ENCODE measurements at regions not wholly inside any gene's neighbourhood (a gene's known extent, or its start where the extent isn't known, plus 50 kb on each side); places are given as distances from the start of the nearest gene placed in this dataset.

GRCh38 chr7:144995495-144995894, 159.6 kb upstream of the TPK1 start:
- no peak for TF ChIP-seq FOXM1 (IDR thresholded peaks at IDR 0.05; ENCODE audit: borderline replicate concordance, low read depth)
- no peak for TF ChIP-seq USF1 (IDR thresholded peaks at IDR 0.05)

DNA sequence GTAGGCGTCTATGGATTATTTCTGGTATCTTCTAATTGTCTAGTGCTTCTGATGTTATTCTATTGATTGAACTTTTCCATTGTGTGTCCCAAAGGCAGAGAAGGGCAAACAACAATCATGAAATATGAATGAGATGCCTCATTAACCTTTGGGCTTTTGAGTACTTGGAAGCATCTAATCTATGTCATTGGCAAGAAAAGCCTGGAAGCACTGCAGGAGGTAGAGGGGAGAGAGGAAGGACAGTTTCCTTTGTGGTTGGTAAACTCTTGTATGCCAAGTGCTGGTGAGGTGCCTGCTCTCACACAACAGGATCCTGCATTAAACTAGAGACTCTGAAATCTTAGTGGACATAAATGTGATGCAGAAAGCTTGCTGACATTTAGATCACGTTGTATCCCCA, 155.2 kb upstream of the TPK1 start:
- TF ChIP-seq ZBTB7A (IDR thresholded peaks at IDR 0.05; ENCODE audit: low read depth), result no peak
- TF ChIP-seq FOXM1 (IDR thresholded peaks at IDR 0.05; ENCODE audit: borderline replicate concordance, low read depth), result no peak
- TF ChIP-seq USF1 (IDR thresholded peaks at IDR 0.05), result no peak
- no peak for TF ChIP-seq TAF1 (IDR thresholded peaks at IDR 0.05; ENCODE audit: low read depth)
- no peak for TF ChIP-seq EP300 (IDR thresholded peaks at IDR 0.05; ENCODE audit: borderline replicate concordance)
- no peak for TF ChIP-seq CREB1 (IDR thresholded peaks at IDR 0.05; ENCODE audit: low read depth)
- TF ChIP-seq YY1 (IDR thresholded peaks at IDR 0.05; ENCODE audit: low read depth), result no peak

DNA sequence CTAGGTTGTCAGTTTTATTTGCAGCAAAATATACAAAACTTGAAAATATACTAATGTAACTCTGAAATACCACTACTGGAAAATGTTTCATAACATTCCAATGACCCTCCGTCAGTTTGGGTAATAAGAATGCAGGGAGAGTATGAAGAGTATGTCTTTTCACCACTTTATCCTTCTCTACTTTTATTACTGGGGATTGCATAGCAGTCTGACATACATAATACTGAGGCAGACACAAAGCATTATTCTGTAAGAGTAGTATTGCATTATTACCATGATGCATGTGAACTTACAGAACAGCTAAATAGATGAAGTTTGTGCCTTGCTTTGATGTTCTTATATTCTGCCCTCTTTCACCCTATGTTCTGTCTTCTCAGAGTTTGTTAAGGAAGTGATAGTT, 151.8 kb upstream of the TPK1 start:
- no peak for TF ChIP-seq EP300 (IDR thresholded peaks at IDR 0.05; ENCODE audit: borderline replicate concordance)
- no peak for TF ChIP-seq CREB1 (IDR thresholded peaks at IDR 0.05; ENCODE audit: low read depth)
- no peak for TF ChIP-seq MAX (IDR thresholded peaks at IDR 0.05)
- TF ChIP-seq NFIC (IDR thresholded peaks at IDR 0.05), result no peak
- TF ChIP-seq EGR1 (IDR thresholded peaks at IDR 0.05), result no peak
- TF ChIP-seq TCF12 (IDR thresholded peaks at IDR 0.05; ENCODE audit: low read depth), result no peak

DNA sequence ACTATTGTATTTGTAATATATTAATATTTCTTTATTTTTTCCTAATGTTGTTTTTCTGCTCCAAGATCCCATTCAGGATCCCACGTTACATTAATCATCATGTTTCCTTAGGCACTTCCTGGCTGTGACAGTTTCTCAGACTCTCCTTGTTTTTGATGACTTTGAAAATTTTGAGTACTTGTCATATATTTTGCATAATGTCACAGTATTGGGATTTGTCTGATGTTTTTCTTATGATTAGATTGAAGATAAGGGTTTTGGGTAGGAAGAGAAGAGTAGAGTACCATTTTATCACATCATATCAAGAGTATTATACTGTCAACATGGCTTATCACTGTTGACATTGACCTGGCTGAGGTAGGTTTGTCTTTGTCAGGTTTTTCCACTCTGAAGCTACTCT, 146.3 kb upstream of the TPK1 start:
- TF ChIP-seq EP300 (IDR thresholded peaks at IDR 0.05; ENCODE audit: borderline replicate concordance), result no peak
- TF ChIP-seq, protein P1, sequence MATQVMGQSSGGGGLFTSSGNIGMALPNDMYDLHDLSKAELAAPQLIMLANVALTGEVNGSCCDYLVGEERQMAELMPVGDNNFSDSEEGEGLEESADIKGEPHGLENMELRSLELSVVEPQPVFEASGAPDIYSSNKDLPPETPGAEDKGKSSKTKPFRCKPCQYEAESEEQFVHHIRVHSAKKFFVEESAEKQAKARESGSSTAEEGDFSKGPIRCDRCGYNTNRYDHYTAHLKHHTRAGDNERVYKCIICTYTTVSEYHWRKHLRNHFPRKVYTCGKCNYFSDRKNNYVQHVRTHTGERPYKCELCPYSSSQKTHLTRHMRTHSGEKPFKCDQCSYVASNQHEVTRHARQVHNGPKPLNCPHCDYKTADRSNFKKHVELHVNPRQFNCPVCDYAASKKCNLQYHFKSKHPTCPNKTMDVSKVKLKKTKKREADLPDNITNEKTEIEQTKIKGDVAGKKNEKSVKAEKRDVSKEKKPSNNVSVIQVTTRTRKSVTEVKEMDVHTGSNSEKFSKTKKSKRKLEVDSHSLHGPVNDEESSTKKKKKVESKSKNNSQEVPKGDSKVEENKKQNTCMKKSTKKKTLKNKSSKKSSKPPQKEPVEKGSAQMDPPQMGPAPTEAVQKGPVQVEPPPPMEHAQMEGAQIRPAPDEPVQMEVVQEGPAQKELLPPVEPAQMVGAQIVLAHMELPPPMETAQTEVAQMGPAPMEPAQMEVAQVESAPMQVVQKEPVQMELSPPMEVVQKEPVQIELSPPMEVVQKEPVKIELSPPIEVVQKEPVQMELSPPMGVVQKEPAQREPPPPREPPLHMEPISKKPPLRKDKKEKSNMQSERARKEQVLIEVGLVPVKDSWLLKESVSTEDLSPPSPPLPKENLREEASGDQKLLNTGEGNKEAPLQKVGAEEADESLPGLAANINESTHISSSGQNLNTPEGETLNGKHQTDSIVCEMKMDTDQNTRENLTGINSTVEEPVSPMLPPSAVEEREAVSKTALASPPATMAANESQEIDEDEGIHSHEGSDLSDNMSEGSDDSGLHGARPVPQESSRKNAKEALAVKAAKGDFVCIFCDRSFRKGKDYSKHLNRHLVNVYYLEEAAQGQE (IDR thresholded peaks at IDR 0.05; ENCODE audit: low read depth), result no peak
- TF ChIP-seq YY1 (IDR thresholded peaks at IDR 0.05; ENCODE audit: low read depth), result no peak
- TF ChIP-seq FOXM1 (IDR thresholded peaks at IDR 0.05; ENCODE audit: borderline replicate concordance, low read depth), result no peak
- no peak for TF ChIP-seq TEAD4 (IDR thresholded peaks at IDR 0.05)
- TF ChIP-seq TAF1 (IDR thresholded peaks at IDR 0.05; ENCODE audit: low read depth), result no peak
- TF ChIP-seq MAX (IDR thresholded peaks at IDR 0.05), result no peak
- no peak for TF ChIP-seq EGR1 (IDR thresholded peaks at IDR 0.05)
- no peak for TF ChIP-seq CEBPB (IDR thresholded peaks at IDR 0.05)
- TF ChIP-seq CREB1 (IDR thresholded peaks at IDR 0.05; ENCODE audit: low read depth), result no peak
- TF ChIP-seq USF1 (IDR thresholded peaks at IDR 0.05), result no peak
- no peak for TF ChIP-seq TCF12 (IDR thresholded peaks at IDR 0.05; ENCODE audit: low read depth)
- no peak for TF ChIP-seq NFIC (IDR thresholded peaks at IDR 0.05)
- TF ChIP-seq ZBTB7A (IDR thresholded peaks at IDR 0.05; ENCODE audit: low read depth), result no peak
- no peak for TF ChIP-seq RAD21 (IDR thresholded peaks at IDR 0.05; ENCODE audit: low read depth)

DNA sequence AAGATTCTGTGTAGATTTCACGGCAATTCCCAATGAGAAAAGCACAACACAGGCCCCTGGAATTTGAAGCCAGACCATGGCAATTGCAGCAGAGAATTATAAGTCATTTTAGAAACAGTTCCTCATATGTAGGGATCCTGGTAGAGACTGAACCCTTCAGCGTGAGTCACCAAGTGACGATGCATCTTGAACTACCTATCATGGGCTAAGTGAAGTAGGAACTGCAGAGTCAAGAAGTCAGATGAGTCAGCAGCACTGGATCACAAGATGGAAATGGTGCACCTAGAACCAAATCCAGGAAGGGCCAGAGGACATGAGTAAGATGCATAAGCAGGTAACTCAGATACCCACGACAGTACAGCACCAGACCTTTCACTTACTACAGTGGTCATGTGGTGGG, 140.0 kb upstream of the TPK1 start:
- TF ChIP-seq TAF1 (IDR thresholded peaks at IDR 0.05; ENCODE audit: low read depth) (no peak), RAD21 (IDR thresholded peaks at IDR 0.05; ENCODE audit: low read depth) (no peak)

- TF ChIP-seq CEBPB (IDR thresholded peaks at IDR 0.05) (no peak), RAD21 (IDR thresholded peaks at IDR 0.05; ENCODE audit: low read depth) (no peak)
Measured at GRCh38 chr7:144969787-144970186, 133.9 kb upstream of the TPK1 start.

DNA sequence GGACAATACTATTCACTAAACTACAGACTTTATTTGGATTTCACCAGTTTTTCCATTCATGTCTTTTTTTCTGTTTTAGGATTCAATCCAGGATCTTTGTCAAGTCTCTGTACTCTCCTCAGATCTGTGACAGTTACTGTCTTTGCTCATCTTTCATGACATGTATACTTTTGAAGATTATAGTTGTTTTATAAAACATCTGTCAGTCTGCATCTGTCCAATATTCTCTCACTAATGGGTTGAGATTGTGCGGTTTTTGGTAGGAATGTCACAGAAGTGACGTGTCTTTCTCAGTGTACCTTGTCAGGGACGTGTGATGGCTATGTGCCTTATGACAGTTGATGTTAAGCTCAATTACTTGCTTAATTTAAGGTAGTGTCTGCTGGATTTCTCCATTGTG, 124.9 kb upstream of the TPK1 start:
- TF ChIP-seq TEAD4 (IDR thresholded peaks at IDR 0.05) (no peak), CEBPB (IDR thresholded peaks at IDR 0.05) (no peak), NFIC (IDR thresholded peaks at IDR 0.05) (no peak), TCF12 (IDR thresholded peaks at IDR 0.05; ENCODE audit: low read depth) (no peak), EP300 (IDR thresholded peaks at IDR 0.05; ENCODE audit: borderline replicate concordance) (no peak), CREB1 (IDR thresholded peaks at IDR 0.05; ENCODE audit: low read depth) (no peak), EGR1 (IDR thresholded peaks at IDR 0.05) (no peak), TAF1 (IDR thresholded peaks at IDR 0.05; ENCODE audit: low read depth) (no peak), USF1 (IDR thresholded peaks at IDR 0.05) (no peak), YY1 (IDR thresholded peaks at IDR 0.05; ENCODE audit: low read depth) (no peak), FOXM1 (IDR thresholded peaks at IDR 0.05; ENCODE audit: borderline replicate concordance, low read depth) (no peak), MAX (IDR thresholded peaks at IDR 0.05) (no peak), ZBTB7A (IDR thresholded peaks at IDR 0.05; ENCODE audit: low read depth) (no peak), RAD21 (IDR thresholded peaks at IDR 0.05; ENCODE audit: low read depth) (no peak)
- TF ChIP-seq, protein P1 (IDR thresholded peaks at IDR 0.05; ENCODE audit: low read depth), result no peak

Measured in Ishikawa (cell line).